SK-N-SH (cell line): ENCODE measurements at regions not wholly inside any gene's neighbourhood (a gene's known extent, or its start where the extent isn't known, plus 50 kb on each side); places are given as distances from the start of the nearest gene placed in this dataset.
"Not testable (repeated sequence)": the region's sequence is repeated elsewhere in the genome, so short reads cannot be mapped to it uniquely, and the experiment has no call there.

Experiments used
- CTCF ChIA-PET: fragments of 300-600, 350-600 bp; formaldehyde crosslinking; extraction: SDS; loops from one replicate; lab custom pipeline; 2021; lab: Yijun Ruan, JAX
- POLR2A ChIA-PET: fragments of 350-600 bp; sonication (Branson Sonifier 250); formaldehyde crosslinking; extraction: SDS; loops from one replicate; lab custom pipeline; 2020; ENCODE audit warnings: antibody characterized with exemption, inconsistent platforms; lab: Yijun Ruan, JAX
- DNase-seq: peaks from one replicate; pipeline ENCODE4 v3.0.0; 2012
- H2AFZ ChIP-seq: fragments of 200-600 bp; sonication (generic); 2 replicates; pipeline ENCODE4 v1.8.1; 2016; ENCODE audit warnings: antibody characterized with exemption, mild to moderate bottlenecking, low read depth
- H3F3A ChIP-seq: fragments of 200-600 bp; sonication (generic); replicated peaks from 2 replicates; pipeline ENCODE3; 2016; ENCODE audit warnings: antibody characterized with exemption, mild to moderate bottlenecking; ENCODE audit not compliant: insufficient read depth
- H3K27ac ChIP-seq, 2 experiments: fragments of 200-500 bp in 1 of 2; fragments of 200-600 bp in 1 of 2; sonication (Bioruptor generic) in 1 of 2; sonication (generic), shearing (Covaris generic) in 1 of 2; 2 replicates each; pipeline versions ENCODE4 v1.5.1 to v1.6.1; 2014 to 2016; ENCODE audit warnings: low read depth in 2 of 2, inconsistent platforms in 1 of 2, low read length in 1 of 2, mild to moderate bottlenecking in 1 of 2, mixed read lengths in 1 of 2
- H3K27me3 ChIP-seq: fragments of 200-600 bp; sonication (generic), shearing (Covaris generic); 2 replicates; pipeline ENCODE4 v1.6.1; 2016; ENCODE audit warnings: mixed run types; ENCODE audit not compliant: insufficient read depth
- H3K36me3 ChIP-seq, 2 experiments: fragments of 200-500 bp in 1 of 2; fragments of 200-600 bp in 1 of 2; sonication (Bioruptor generic) in 1 of 2; sonication (generic) in 1 of 2; replicated peaks in 1 of 2; 2 replicates each; pipeline versions ENCODE3 to v1.5.1; 2014 to 2016; ENCODE audit warnings: low read length in 1 of 2, mild to moderate bottlenecking in 1 of 2; ENCODE audit not compliant: insufficient read depth in 2 of 2, control insufficient read depth in 1 of 2
- H3K4me1 ChIP-seq, 2 experiments: fragments of 200-500 bp in 1 of 2; fragments of 200-600 bp in 1 of 2; sonication (Bioruptor generic) in 1 of 2; sonication (generic), shearing (Covaris generic) in 1 of 2; 2 replicates each; pipeline versions ENCODE4 v1.5.1 to v1.6.1; 2014 to 2016; ENCODE audit warnings: low read depth in 1 of 2, low read length in 1 of 2, mixed run types in 1 of 2; ENCODE audit not compliant: insufficient read depth in 2 of 2, control insufficient read depth in 1 of 2
- H3K4me2 ChIP-seq: fragments of 200-600 bp; sonication (generic), shearing (Covaris generic); 2 replicates; pipeline ENCODE4 v1.6.1; 2017; ENCODE audit warnings: mixed run types
- H3K4me3 ChIP-seq, 2 experiments: fragments of 200-500 bp in 1 of 2; fragments of 200-600 bp in 1 of 2; sonication (Bioruptor generic) in 1 of 2; sonication (generic), shearing (Covaris generic) in 1 of 2; 2 replicates each; pipeline versions ENCODE4 v1.5.1 to v1.8.1; 2014 to 2016; ENCODE audit warnings: low read depth in 2 of 2, inconsistent platforms in 1 of 2, low read length in 1 of 2, mild to moderate bottlenecking in 1 of 2, mixed read lengths in 1 of 2, moderate library complexity in 1 of 2
- H3K79me2 ChIP-seq: fragments of 200-600 bp; sonication (generic); 2 replicates; pipeline ENCODE4 v1.8.1; 2017; ENCODE audit warnings: mild to moderate bottlenecking; ENCODE audit not compliant: insufficient read depth
- H3K9ac ChIP-seq: fragments of 200-600 bp; sonication (generic); 2 replicates; pipeline ENCODE4 v1.6.1; 2017; ENCODE audit warnings: mixed run types
- H3K9me2 ChIP-seq: fragments of 200-600 bp; sonication (generic); 2 replicates; pipeline ENCODE4 v1.6.1; 2017; ENCODE audit warnings: mixed run types
- H3K9me3 ChIP-seq: fragments of 200-600 bp; sonication (generic); 2 replicates; pipeline ENCODE4 v1.6.1; 2017; ENCODE audit warnings: mixed run types, mild to moderate bottlenecking, moderate library complexity
- H4K20me1 ChIP-seq: fragments of 200-600 bp; sonication (generic); 2 replicates; pipeline ENCODE4 v1.6.1; 2017; ENCODE audit warnings: mild to moderate bottlenecking, mixed run types; ENCODE audit not compliant: insufficient read depth
- CHD2 ChIP-seq: fragments of 150-350 bp; IDR thresholded peaks from 2 replicates; pipeline ENCODE4 v1.6.1; 2018; ENCODE audit warnings: low read length; ENCODE audit not compliant: partially characterized antibody
- FOXJ3 ChIP-seq: sonication (generic); formaldehyde crosslinking; IDR thresholded peaks from 2 replicates; pipeline ENCODE4 v1.5.1; 2020; ENCODE audit warnings: mild to moderate bottlenecking, missing genetic modification reagents
- FOXM1 ChIP-seq: IDR thresholded peaks from 2 replicates; pipeline ENCODE4 v1.4.0; 2012; ENCODE audit warnings: low read depth, mild to moderate bottlenecking
- GABPA ChIP-seq: IDR thresholded peaks from 2 replicates; pipeline ENCODE4 v1.4.0; 2012; ENCODE audit warnings: low read depth, mild to moderate bottlenecking
- GATA2 ChIP-seq: sonication (generic); formaldehyde crosslinking; IDR thresholded peaks from 2 replicates; pipeline ENCODE4 v1.5.0; 2020; ENCODE audit warnings: mild to moderate bottlenecking, missing genetic modification reagents
- JUND ChIP-seq: IDR thresholded peaks from 2 replicates; pipeline ENCODE4 v1.4.0; 2012
- NFIC ChIP-seq: IDR thresholded peaks from 2 replicates; pipeline ENCODE4 v1.4.0; 2012; ENCODE audit warnings: borderline replicate concordance
- TCF12 ChIP-seq: IDR thresholded peaks from 2 replicates; pipeline ENCODE4 v1.4.0; 2012
- WGBS: methylation state at CpG from one replicate; pipeline ENCODE4 v1.1.6; 2017; ENCODE audit warnings: low lambda C conversion rate; 5-methylcytosine and 5-hydroxymethylcytosine counted together
- TF ChIP-seq, protein P1 (sequence below): IDR thresholded peaks from 2 replicates; pipeline ENCODE4; 2012
- TF ChIP-seq, protein P2 (sequence below): IDR thresholded peaks from 2 replicates; pipeline ENCODE4 v1.6.1; 2012; ENCODE audit warnings: mild to moderate bottlenecking, low read depth, low read length, moderate library complexity
- TF ChIP-seq, protein P3 (sequence below): fragments of 200-600 bp; sonication (generic); IDR thresholded peaks from 2 replicates; pipeline ENCODE4 v1.6.1; 2017; ENCODE audit warnings: antibody characterized with exemption, mild to moderate bottlenecking, moderate library complexity
- TF ChIP-seq, protein P4 (sequence below): IDR thresholded peaks from 2 replicates; pipeline ENCODE4 v1.4.0; 2012; ENCODE audit warnings: low read depth, borderline replicate concordance

DNA sequence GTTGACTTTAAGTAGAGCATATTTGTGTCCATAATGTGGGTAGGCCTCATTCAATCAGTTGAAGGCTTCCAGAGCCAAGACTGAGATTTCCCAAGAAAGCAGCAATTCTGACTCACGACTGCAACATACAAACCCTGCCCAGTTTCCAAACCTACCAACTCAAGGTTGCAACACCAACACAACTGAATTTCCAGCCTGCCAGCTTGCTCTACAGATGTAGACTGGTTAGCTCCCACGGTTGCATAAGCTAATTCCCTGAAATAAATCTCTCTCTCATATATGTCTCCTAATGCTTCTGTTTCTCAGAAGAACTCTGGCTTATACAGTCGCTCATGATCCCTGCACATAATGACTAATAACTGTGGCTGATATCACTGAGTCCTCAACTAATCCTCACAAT, 113.6 kb downstream of the OR4C45 start:
- H4K20me1 ChIP-seq, POLR2A ChIA-PET, H3K9me3 ChIP-seq, H3K36me3 ChIP-seq, H3K9ac ChIP-seq, H3K4me2 ChIP-seq, DNase-seq, H3K4me3 ChIP-seq, H2AFZ ChIP-seq, H3K27me3 ChIP-seq, H3K79me2 ChIP-seq, H3K4me1 ChIP-seq, H3F3A ChIP-seq, H3K27ac ChIP-seq, CTCF ChIA-PET, H3K9me2 ChIP-seq: not testable (repeated sequence)
- 0% methylated on average over 3 of the region's 3 CpGs for WGBS

DNA sequence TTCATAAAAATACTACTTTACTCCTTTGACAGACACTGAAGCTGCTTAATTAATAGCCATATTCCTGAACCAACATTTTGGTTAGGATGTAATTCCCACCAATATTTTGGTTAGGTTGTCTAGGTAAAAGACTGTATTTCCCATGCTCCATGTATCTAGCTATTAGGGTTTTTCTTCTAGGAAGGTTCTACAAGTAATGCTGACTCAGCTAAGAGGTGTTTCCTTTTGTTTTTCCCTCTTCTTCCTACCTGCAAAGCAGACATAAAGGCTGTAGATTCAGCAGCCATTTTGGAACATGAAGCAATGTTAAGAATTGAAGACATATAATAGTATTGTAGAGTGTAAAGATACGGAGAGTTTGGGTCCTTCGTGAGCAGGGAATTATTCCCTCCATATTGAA, 115.3 kb downstream of the OR4C45 start:
- H3K36me3 ChIP-seq, H4K20me1 ChIP-seq, H3K79me2 ChIP-seq, H3K27ac ChIP-seq, H3F3A ChIP-seq, H3K27me3 ChIP-seq, H3K9me2 ChIP-seq, DNase-seq, H3K4me3 ChIP-seq, H3K4me2 ChIP-seq, H3K9me3 ChIP-seq, H3K9ac ChIP-seq, H2AFZ ChIP-seq, CTCF ChIA-PET, POLR2A ChIA-PET, H3K4me1 ChIP-seq: not testable (repeated sequence)
- WGBS, result 5% methylated on average over 2 of the region's 2 CpGs

DNA sequence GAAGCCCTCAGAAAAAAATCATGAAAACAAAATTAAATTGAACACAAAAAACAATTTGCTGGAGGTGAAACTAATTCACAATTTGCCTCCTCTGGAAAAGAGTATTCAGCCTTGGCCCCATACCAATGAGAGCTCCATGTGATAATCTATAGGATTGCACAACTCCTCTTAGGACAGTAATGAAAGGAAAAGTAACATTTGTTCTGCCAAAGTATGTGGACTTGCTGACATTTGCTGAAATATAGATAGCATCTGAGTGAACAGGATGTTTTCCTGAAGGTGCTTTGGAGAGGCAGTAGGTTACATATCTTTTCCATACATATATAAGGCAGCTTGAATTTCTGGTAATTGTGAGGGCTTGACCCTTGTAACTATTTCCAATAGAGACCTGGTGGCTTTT, 122.8 kb downstream of the OR4C45 start:
- no peak for DNase-seq
- H3K36me3 ChIP-seq, result no peaks in the 10 kb centered on the region
- no peaks in the 10 kb centered on the region for H3K9me2 ChIP-seq
- TF ChIP-seq CHD2, result no peak
- TF ChIP-seq, protein P1, sequence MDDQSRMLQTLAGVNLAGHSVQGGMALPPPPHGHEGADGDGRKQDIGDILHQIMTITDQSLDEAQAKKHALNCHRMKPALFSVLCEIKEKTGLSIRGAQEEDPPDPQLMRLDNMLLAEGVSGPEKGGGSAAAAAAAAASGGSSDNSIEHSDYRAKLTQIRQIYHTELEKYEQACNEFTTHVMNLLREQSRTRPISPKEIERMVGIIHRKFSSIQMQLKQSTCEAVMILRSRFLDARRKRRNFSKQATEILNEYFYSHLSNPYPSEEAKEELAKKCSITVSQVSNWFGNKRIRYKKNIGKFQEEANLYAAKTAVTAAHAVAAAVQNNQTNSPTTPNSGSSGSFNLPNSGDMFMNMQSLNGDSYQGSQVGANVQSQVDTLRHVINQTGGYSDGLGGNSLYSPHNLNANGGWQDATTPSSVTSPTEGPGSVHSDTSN, result no peak
- TF ChIP-seq FOXM1, result no peak
- TF ChIP-seq TCF12, result no peak
- TF ChIP-seq, protein P2, sequence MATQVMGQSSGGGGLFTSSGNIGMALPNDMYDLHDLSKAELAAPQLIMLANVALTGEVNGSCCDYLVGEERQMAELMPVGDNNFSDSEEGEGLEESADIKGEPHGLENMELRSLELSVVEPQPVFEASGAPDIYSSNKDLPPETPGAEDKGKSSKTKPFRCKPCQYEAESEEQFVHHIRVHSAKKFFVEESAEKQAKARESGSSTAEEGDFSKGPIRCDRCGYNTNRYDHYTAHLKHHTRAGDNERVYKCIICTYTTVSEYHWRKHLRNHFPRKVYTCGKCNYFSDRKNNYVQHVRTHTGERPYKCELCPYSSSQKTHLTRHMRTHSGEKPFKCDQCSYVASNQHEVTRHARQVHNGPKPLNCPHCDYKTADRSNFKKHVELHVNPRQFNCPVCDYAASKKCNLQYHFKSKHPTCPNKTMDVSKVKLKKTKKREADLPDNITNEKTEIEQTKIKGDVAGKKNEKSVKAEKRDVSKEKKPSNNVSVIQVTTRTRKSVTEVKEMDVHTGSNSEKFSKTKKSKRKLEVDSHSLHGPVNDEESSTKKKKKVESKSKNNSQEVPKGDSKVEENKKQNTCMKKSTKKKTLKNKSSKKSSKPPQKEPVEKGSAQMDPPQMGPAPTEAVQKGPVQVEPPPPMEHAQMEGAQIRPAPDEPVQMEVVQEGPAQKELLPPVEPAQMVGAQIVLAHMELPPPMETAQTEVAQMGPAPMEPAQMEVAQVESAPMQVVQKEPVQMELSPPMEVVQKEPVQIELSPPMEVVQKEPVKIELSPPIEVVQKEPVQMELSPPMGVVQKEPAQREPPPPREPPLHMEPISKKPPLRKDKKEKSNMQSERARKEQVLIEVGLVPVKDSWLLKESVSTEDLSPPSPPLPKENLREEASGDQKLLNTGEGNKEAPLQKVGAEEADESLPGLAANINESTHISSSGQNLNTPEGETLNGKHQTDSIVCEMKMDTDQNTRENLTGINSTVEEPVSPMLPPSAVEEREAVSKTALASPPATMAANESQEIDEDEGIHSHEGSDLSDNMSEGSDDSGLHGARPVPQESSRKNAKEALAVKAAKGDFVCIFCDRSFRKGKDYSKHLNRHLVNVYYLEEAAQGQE, result no peak
- TF ChIP-seq GATA2 (CRISPR knock-in tag), result no peak
- TF ChIP-seq, protein P3, sequence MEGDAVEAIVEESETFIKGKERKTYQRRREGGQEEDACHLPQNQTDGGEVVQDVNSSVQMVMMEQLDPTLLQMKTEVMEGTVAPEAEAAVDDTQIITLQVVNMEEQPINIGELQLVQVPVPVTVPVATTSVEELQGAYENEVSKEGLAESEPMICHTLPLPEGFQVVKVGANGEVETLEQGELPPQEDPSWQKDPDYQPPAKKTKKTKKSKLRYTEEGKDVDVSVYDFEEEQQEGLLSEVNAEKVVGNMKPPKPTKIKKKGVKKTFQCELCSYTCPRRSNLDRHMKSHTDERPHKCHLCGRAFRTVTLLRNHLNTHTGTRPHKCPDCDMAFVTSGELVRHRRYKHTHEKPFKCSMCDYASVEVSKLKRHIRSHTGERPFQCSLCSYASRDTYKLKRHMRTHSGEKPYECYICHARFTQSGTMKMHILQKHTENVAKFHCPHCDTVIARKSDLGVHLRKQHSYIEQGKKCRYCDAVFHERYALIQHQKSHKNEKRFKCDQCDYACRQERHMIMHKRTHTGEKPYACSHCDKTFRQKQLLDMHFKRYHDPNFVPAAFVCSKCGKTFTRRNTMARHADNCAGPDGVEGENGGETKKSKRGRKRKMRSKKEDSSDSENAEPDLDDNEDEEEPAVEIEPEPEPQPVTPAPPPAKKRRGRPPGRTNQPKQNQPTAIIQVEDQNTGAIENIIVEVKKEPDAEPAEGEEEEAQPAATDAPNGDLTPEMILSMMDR, result no peak
- TF ChIP-seq GABPA, result no peak
- TF ChIP-seq NFIC, result no peak
- TF ChIP-seq FOXJ3 (CRISPR knock-in tag), result no peak
- no peak for TF ChIP-seq JUND
- TF ChIP-seq, protein P4, sequence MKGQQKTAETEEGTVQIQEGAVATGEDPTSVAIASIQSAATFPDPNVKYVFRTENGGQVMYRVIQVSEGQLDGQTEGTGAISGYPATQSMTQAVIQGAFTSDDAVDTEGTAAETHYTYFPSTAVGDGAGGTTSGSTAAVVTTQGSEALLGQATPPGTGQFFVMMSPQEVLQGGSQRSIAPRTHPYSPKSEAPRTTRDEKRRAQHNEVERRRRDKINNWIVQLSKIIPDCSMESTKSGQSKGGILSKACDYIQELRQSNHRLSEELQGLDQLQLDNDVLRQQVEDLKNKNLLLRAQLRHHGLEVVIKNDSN, result no peak
- no peak overlapping the region for H3K4me3 ChIP-seq
- POLR2A ChIA-PET, result no interaction called here
- no peak overlapping the region for H2AFZ ChIP-seq
- H3K4me1 ChIP-seq, result no peaks in the 10 kb centered on the region
- no peaks in the 10 kb centered on the region for H4K20me1 ChIP-seq
- CTCF ChIA-PET, result no interaction called here
- H3K4me2 ChIP-seq, result no peak overlapping the region
- H3K27me3 ChIP-seq, result no peaks in the 10 kb centered on the region
- H3K9me3 ChIP-seq, result no peaks in the 10 kb centered on the region
- H3K9ac ChIP-seq, result no peak overlapping the region
- no peaks in the 10 kb centered on the region for H3K79me2 ChIP-seq
- H3F3A ChIP-seq, result no peaks in the 10 kb centered on the region
- H3K27ac ChIP-seq, result no peak overlapping the region
